KG1 (cell line): ENCODE measurements at regions not wholly inside any gene's neighbourhood (a gene's known extent, or its start where the extent isn't known, plus 50 kb on each side); places are given as distances from the start of the nearest gene placed in this dataset.

Experiments used
- DNase-seq: peaks from one replicate; lab custom pipeline; 2025; lab: John Stamatoyannopoulos, UW

GRCh38 chr1:37281354-37281753 is 193.0 kb upstream of the ZC3H12A start:
- no peak for DNase-seq

GRCh38 chr1:37282764-37283163 is 191.6 kb upstream of the ZC3H12A start:
- no peak for DNase-seq

- DNase-seq, result no peak
These were observed 190.3 kb upstream of the ZC3H12A start for GRCh38 chr1:37284053-37284452.

GRCh38 chr1:37286881-37287280 is 187.5 kb upstream of the ZC3H12A start:
- no peak for DNase-seq

- no peak for DNase-seq
These were observed 185.5 kb upstream of the ZC3H12A start for GRCh38 chr1:37288900-37289299.

- no peak for DNase-seq
These were observed 183.7 kb upstream of the ZC3H12A start for GRCh38 chr1:37290718-37291117.

- no peak for DNase-seq
These were observed 181.6 kb upstream of the ZC3H12A start for GRCh38 chr1:37292789-37293188.

GRCh38 chr1:37294096-37294495 is 180.3 kb upstream of the ZC3H12A start:
- DNase-seq, result no peak

GRCh38 chr1:37294529-37294928 is 179.9 kb upstream of the ZC3H12A start:
- no peak for DNase-seq

GRCh38 chr1:37298769-37299168 is 175.6 kb upstream of the ZC3H12A start:
- DNase-seq, result no peak

- no peak for DNase-seq
These were observed 175.2 kb upstream of the ZC3H12A start for GRCh38 chr1:37299216-37299615.

- no peak for DNase-seq
These were observed 170.4 kb upstream of the ZC3H12A start for GRCh38 chr1:37303884-37304574.

- DNase-seq, result no peak
These were observed 169.3 kb upstream of the ZC3H12A start for GRCh38 chr1:37305108-37305507.

- no peak for DNase-seq
These were observed 168.5 kb upstream of the ZC3H12A start for GRCh38 chr1:37305841-37306240.

GRCh38 chr1:37306461-37306860 is 167.9 kb upstream of the ZC3H12A start:
- no peak for DNase-seq

- DNase-seq, result no peak
These were observed 167.5 kb upstream of the ZC3H12A start for GRCh38 chr1:37306871-37307270.

- no peak for DNase-seq
These were observed 166.1 kb upstream of the ZC3H12A start for GRCh38 chr1:37308031-37308960.

GRCh38 chr1:37309574-37309973 is 164.8 kb upstream of the ZC3H12A start:
- no peak for DNase-seq

GRCh38 chr1:37310064-37310463 is 164.3 kb upstream of the ZC3H12A start:
- no peak for DNase-seq

GRCh38 chr1:37315371-37315846 is 159.0 kb upstream of the ZC3H12A start:
- no peak for DNase-seq

- DNase-seq, result no peak
These were observed 156.4 kb upstream of the ZC3H12A start for GRCh38 chr1:37317870-37318467.

GRCh38 chr1:37318490-37318889 is 155.9 kb upstream of the ZC3H12A start:
- no peak for DNase-seq

- no peak for DNase-seq
These were observed 155.1 kb upstream of the ZC3H12A start for GRCh38 chr1:37319284-37319683.
